GM12878 (cell line): ENCODE measurements at regions not wholly inside any gene's neighbourhood (a gene's known extent, or its start where the extent isn't known, plus 50 kb on each side); places are given as distances from the start of the nearest gene placed in this dataset.

Source experiments
- ATAC-seq: fragments of 200-7000 bp; cut with Tn5 transposase; 3 replicates; pipeline ENCODE4 v1.9.1; 2020; ENCODE audit warnings: mild to moderate bottlenecking, moderate library complexity
- BruUV-seq: library from RNA; stranded (reverse); fragments of 400-500 nt; replicated peaks from 2 replicates; lab custom pipeline; 2021; lab: Mats Ljungman, UMichigan
- CTCF ChIA-PET: fragments of 300-600 bp; sonication (Branson Sonifier 250); formaldehyde crosslinking; extraction: SDS; loops from one replicate; lab custom pipeline; 2021; ENCODE audit warnings: inconsistent platforms; lab: Yijun Ruan, JAX
- POLR2A ChIA-PET: fragments of 350-600 bp; formaldehyde crosslinking; extraction: SDS; loops from one replicate; lab custom pipeline; 2021; ENCODE audit warnings: inconsistent platforms; lab: Charles Lee
- RAD21 ChIA-PET: fragments of 300-600 bp; sonication (Branson Sonifier 250); formaldehyde crosslinking; loops from one replicate; lab custom pipeline; 2023; ENCODE audit warnings: antibody characterized with exemption; ENCODE audit not compliant: unreplicated experiment; lab: Charles Lee
- SMC1A ChIA-PET: fragments of 300-600 bp; sonication (Branson Sonifier 250); formaldehyde crosslinking; loops from one replicate; lab custom pipeline; 2023; ENCODE audit not compliant: unreplicated experiment, uncharacterized antibody; lab: Charles Lee
- DNase-seq: peaks from one replicate; pipeline ENCODE4 v3.0.0-alpha.2; 2011; ENCODE audit warnings: low read depth, low spot score
- FAIRE-seq: peaks from 3 replicates; lab custom pipeline; 2011; peaks lifted over from hg19 to GRCh38; lab: Jason Lieb, UNC
- H2AFZ ChIP-seq: 2 replicates; pipeline ENCODE4 v1.6.0; 2011; ENCODE audit warnings: low read depth, low read length, control low read depth; ENCODE audit not compliant: control insufficient read depth
- H3K27ac ChIP-seq: 2 replicates; pipeline ENCODE4 v1.5.1; 2011; ENCODE audit warnings: control low read depth; ENCODE audit not compliant: control insufficient read depth, insufficient read depth
- H3K27me3 ChIP-seq, 2 experiments: replicated peaks in 1 of 2; 2 replicates each; pipeline versions ENCODE4 v1.6.0 to v1.6.1; 2011; ENCODE audit warnings: low read length in 1 of 2; ENCODE audit not compliant: control insufficient read depth in 2 of 2, insufficient read depth in 2 of 2
- H3K36me3 ChIP-seq, 2 experiments: 2 replicates each; pipeline ENCODE4 v1.5.1; 2011; ENCODE audit warnings: low read length in 1 of 2; ENCODE audit not compliant: control insufficient read depth in 2 of 2, insufficient read depth in 2 of 2
- H3K4me1 ChIP-seq: 2 replicates; pipeline ENCODE4 v1.6.1; 2011; ENCODE audit warnings: mild to moderate bottlenecking, low read length, moderate library complexity, mixed read lengths; ENCODE audit not compliant: control insufficient read depth, insufficient read depth
- H3K4me2 ChIP-seq: 2 replicates; pipeline ENCODE4 v1.6.0; 2011; ENCODE audit warnings: control low read depth; ENCODE audit not compliant: control insufficient read depth, insufficient read depth
- H3K4me3 ChIP-seq: fragments of 200-600 bp; sonication (generic); 2 replicates; pipeline ENCODE4 v1.5.1; 2016
- H3K79me2 ChIP-seq: 2 replicates; pipeline ENCODE4 v1.6.0; 2011; ENCODE audit warnings: low read length; ENCODE audit not compliant: control insufficient read depth, insufficient read depth
- H3K9ac ChIP-seq: 2 replicates; pipeline ENCODE4 v1.8.0; 2011; ENCODE audit warnings: low read length, control low read depth, mixed read lengths; ENCODE audit not compliant: control insufficient read depth, insufficient read depth
- H3K9me3 ChIP-seq: replicated peaks from 3 replicates; pipeline ENCODE4 v1.5.1; 2011; ENCODE audit warnings: mild to moderate bottlenecking, low read length; ENCODE audit not compliant: control insufficient read depth, insufficient read depth
- H4K20me1 ChIP-seq: 2 replicates; pipeline ENCODE4 v1.6.0; 2011; ENCODE audit not compliant: control insufficient read depth, insufficient read depth
- CHD2 ChIP-seq: IDR thresholded peaks from 2 replicates; pipeline ENCODE4 v1.6.1; 2011; ENCODE audit warnings: low read depth, low read length, improper control_type of control experiment, borderline replicate concordance
- E4F1 ChIP-seq: fragments of 450-650 bp; IDR thresholded peaks from 2 replicates; pipeline ENCODE4 v1.6.1; 2018; ENCODE audit warnings: borderline replicate concordance, mild to moderate bottlenecking; ENCODE audit not compliant: partially characterized antibody
- HDAC2 ChIP-seq: fragments of 200-600 bp; sonication (generic); IDR thresholded peaks from 2 replicates; pipeline ENCODE4 v1.6.1; 2017
- MLLT1 ChIP-seq: fragments of 450-650 bp; IDR thresholded peaks from 2 replicates; pipeline ENCODE4 v1.6.1; 2016; ENCODE audit warnings: mild to moderate bottlenecking
- MTA2 ChIP-seq: fragments of 450-650 bp; IDR thresholded peaks from 2 replicates; pipeline ENCODE4 v1.6.1; 2016; ENCODE audit warnings: low read depth, mild to moderate bottlenecking, moderate library complexity
- MTA3 ChIP-seq: IDR thresholded peaks from 2 replicates; pipeline ENCODE4 v1.6.1; 2012; ENCODE audit warnings: low read length, inconsistent platforms, borderline replicate concordance
- NR2F1 ChIP-seq: fragments of 450-650 bp; conservative IDR thresholded peaks from 2 replicates; pipeline ENCODE4 v1.6.1; 2017; ENCODE audit warnings: mild to moderate bottlenecking
- REST ChIP-seq: IDR thresholded peaks from 2 replicates; pipeline ENCODE4 v1.6.1; 2012; ENCODE audit warnings: mild to moderate bottlenecking, low read depth, low read length
- SRF ChIP-seq, 2 experiments: IDR thresholded peaks; 2 replicates each; pipeline ENCODE4 v1.6.1; 2011; ENCODE audit warnings: low read depth in 2 of 2, low read length in 2 of 2, mild to moderate bottlenecking in 1 of 2, moderate library complexity in 1 of 2
- SUZ12 ChIP-seq: fragments of 200-600 bp; sonication (generic); IDR thresholded peaks from one replicate; pipeline ENCODE4 v1.6.1; 2018; ENCODE audit warnings: antibody characterized with exemption, mild to moderate bottlenecking; ENCODE audit not compliant: unreplicated experiment
- YBX1 ChIP-seq: fragments of 450-650 bp; IDR thresholded peaks from 2 replicates; pipeline ENCODE4 v1.6.1; 2016; ENCODE audit warnings: antibody characterized with exemption
- ZNF217 ChIP-seq: fragments of 450-650 bp; IDR thresholded peaks from 2 replicates; pipeline ENCODE4 v1.6.1; 2017; ENCODE audit warnings: antibody characterized with exemption, mild to moderate bottlenecking
- ZNF274 ChIP-seq: IDR thresholded peaks from one replicate; pipeline ENCODE4 v1.8.0; 2011; ENCODE audit not compliant: insufficient read length, insufficient read depth
- ZNF622 ChIP-seq: fragments of 450-650 bp; IDR thresholded peaks from 2 replicates; pipeline ENCODE4 v1.6.1; 2017; ENCODE audit warnings: mild to moderate bottlenecking, inconsistent platforms
- ZZZ3 ChIP-seq: IDR thresholded peaks from 2 replicates; pipeline ENCODE4 v1.6.1; 2011; ENCODE audit warnings: low read depth; ENCODE audit not compliant: control insufficient read depth, insufficient read length
- WGBS: methylation state at CpG from one replicate; pipeline ENCODE4 v1.1.6; 2016; ENCODE audit warnings: low lambda C conversion rate; ENCODE audit not compliant: insufficient replicate concordance, insufficient coverage; ENCODE audit errors: missing lambda C conversion rate; 5-methylcytosine and 5-hydroxymethylcytosine counted together
- in situ Hi-C: fragments of 300-500 bp; cut with MboI; formaldehyde crosslinking; loops from 9 replicates; pipeline ENCODE4 v1.14.3; 2018; ENCODE audit warnings: mixed read lengths
- intact Hi-C: fragments of 100-400 bp; cut with micrococcal nuclease; formaldehyde crosslinking; loops from one replicate; pipeline ENCODE4 v1.14.2; 2022; ENCODE audit not compliant: unreplicated experiment

DNA sequence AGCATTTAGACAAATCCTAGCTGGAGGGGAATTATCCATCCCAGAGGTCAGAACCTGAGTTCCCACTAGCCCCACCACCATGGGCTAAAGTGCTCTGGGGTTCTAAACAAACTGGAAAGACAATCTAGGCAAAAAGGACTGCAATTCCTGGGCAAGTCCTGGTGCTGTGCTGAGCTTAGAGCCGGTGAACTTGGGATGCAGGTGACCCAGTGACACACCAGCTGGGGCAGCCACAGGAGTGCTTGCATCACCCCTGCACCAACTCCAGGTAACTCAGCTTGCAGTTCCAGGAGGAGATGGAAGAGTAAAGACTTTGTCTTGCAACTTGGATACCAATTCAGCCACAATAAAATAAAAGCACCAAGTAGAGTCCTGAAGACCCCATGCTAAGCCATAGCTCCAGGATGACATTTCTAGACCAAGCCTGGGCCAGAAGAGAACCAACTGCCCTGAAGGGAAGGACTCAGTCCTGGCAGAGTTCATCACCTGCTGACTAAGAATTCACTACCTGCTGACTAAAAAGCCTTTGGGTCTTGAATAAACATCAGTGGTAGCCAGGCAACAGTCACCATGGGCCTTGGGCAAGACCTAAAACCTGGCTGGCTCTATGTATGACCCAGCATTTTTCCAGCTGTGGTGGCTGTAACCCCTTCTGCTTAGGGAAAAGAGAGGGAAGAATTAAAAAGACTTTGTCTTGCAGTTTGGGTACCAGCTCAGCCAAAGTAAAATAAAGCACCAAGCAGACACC, 223.4 kb upstream of the DIO2 start:
- Histone ChIP-seq H3K4me1 (no peaks in the 10 kb centered on the region), H3K4me3 (no peak overlapping the region), H3K9ac (no peak overlapping the region), H3K9me3 (no peaks in the 10 kb centered on the region), H2AFZ (no peak overlapping the region), H3K27ac (no peak overlapping the region), H3K79me2 (no peaks in the 10 kb centered on the region), H4K20me1 (no peaks in the 10 kb centered on the region), H3K36me3 (no peaks in the 10 kb centered on the region), H3K4me2 (no peak overlapping the region), H3K27me3 (no peaks in the 10 kb centered on the region)
- no peak for ATAC-seq
- 27% methylated on average over 1 of the region's 1 CpG for WGBS
- ChIA-PET POLR2A (no interaction called here), CTCF (no interaction called here), SMC1A (no interaction called here), RAD21 (no interaction called here)
- BruUV-seq: no TSS peak
- in situ Hi-C loops: no loop called here
- DNase-seq: no peak
- no peak for FAIRE-seq
- intact Hi-C loops: no loop called here
- no peak for TF ChIP-seq SUZ12
- TF ChIP-seq MLLT1: no peak
- no peak for TF ChIP-seq ZNF622
- TF ChIP-seq ZNF274: no peak
- TF ChIP-seq NR2F1: no peak
- TF ChIP-seq SRF (IDR thresholded peaks at IDR 0.05; ENCODE audit: low read depth in 2 of 2, low read length in 2 of 2): no peak
- TF ChIP-seq YBX1: no peak
- TF ChIP-seq REST: no peak
- TF ChIP-seq E4F1: no peak
- TF ChIP-seq CHD2: no peak
- no peak for TF ChIP-seq MTA2
- no peak for TF ChIP-seq HDAC2
- no peak for TF ChIP-seq ZNF217
- no peak for TF ChIP-seq ZZZ3
- TF ChIP-seq MTA3: no peak
